ENCODE measurements at regions not wholly inside any gene's neighbourhood (a gene's known extent, or its start where the extent isn't known, plus 50 kb on each side); places are given as distances from the start of the nearest gene placed in this dataset.

GRCh38 chr5:92371171-92371888 lies 988.2 kb upstream of the ARRDC3 start:
- H3K4me1 ChIP-seq = peaks cover 0 to 27% (median 6%) of the 10 kb centered on the region in 4 donors
- H3K4me3 ChIP-seq = peak overlapping the region in 1 of 3 donors; percentile 30
- ATAC-seq (peak; percentile 95 to 97 (median 96)), DNase-seq (no peak)
- peak overlapping the region; percentile 41 to 65 (median 63) for H3K27ac ChIP-seq
- H3K27me3 ChIP-seq = no peaks in the 10 kb centered on the region
- no peaks in the 10 kb centered on the region for H3K36me3 ChIP-seq
- 54% methylated on average over 3 of the region's 3 CpGs for WGBS (ENCODE audit: insufficient coverage, low coverage, low lambda C conversion rate, missing lambda C conversion rate)
- TF ChIP-seq POLR2A (IDR thresholded peaks at IDR 0.05) = peak; percentile 71
- TF ChIP-seq, protein P1, sequence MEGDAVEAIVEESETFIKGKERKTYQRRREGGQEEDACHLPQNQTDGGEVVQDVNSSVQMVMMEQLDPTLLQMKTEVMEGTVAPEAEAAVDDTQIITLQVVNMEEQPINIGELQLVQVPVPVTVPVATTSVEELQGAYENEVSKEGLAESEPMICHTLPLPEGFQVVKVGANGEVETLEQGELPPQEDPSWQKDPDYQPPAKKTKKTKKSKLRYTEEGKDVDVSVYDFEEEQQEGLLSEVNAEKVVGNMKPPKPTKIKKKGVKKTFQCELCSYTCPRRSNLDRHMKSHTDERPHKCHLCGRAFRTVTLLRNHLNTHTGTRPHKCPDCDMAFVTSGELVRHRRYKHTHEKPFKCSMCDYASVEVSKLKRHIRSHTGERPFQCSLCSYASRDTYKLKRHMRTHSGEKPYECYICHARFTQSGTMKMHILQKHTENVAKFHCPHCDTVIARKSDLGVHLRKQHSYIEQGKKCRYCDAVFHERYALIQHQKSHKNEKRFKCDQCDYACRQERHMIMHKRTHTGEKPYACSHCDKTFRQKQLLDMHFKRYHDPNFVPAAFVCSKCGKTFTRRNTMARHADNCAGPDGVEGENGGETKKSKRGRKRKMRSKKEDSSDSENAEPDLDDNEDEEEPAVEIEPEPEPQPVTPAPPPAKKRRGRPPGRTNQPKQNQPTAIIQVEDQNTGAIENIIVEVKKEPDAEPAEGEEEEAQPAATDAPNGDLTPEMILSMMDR (IDR thresholded peaks at IDR 0.05) = no peak
- no peaks in the 10 kb centered on the region for H3K9me3 ChIP-seq
- intact Hi-C loops (cut with DNase I) = no loop called here

GRCh38 chr5:92370032-92370431 lies 986.9 kb upstream of the ARRDC3 start:
- ATAC-seq (peak; percentile 71 to 75 (median 73)), DNase-seq (no peak)
- Histone ChIP-seq H3K9me3 (no peaks in the 10 kb centered on the region), H3K4me1 (peaks cover 0 to 27% (median 6%) of the 10 kb centered on the region in 4 donors), H3K36me3 (no peaks in the 10 kb centered on the region), H3K27ac (peak overlapping the region; percentile 15 to 65 (median 21)), H3K27me3 (no peaks in the 10 kb centered on the region), H3K4me3 (peak overlapping the region in 1 of 3 donors; percentile 30)
- peak; percentile 17 for TF ChIP-seq POLR2A (IDR thresholded peaks at IDR 0.05)
- TF ChIP-seq, protein P1 (IDR thresholded peaks at IDR 0.05) = no peak
- intact Hi-C loops (cut with DNase I) = no loop called here
- 40% methylated on average over 3 of the region's 3 CpGs for WGBS (ENCODE audit: insufficient coverage, low coverage, low lambda C conversion rate, missing lambda C conversion rate)

GRCh38 chr5:92369587-92369986 lies 986.5 kb upstream of the ARRDC3 start:
- Histone ChIP-seq H3K36me3 (no peaks in the 10 kb centered on the region), H3K4me3 (no peak overlapping the region), H3K9me3 (no peaks in the 10 kb centered on the region), H3K27me3 (no peaks in the 10 kb centered on the region), H3K4me1 (peaks cover 0 to 27% (median 6%) of the 10 kb centered on the region in 4 donors), H3K27ac (peak overlapping the region; percentile 15 to 65 (median 21))
- intact Hi-C loops (cut with DNase I) = no loop called here
- DNase-seq (no peak), ATAC-seq (peak; percentile 26 to 61 (median 48))
- 33% methylated on average over 1 of the region's 1 CpG for WGBS (ENCODE audit: insufficient coverage, low coverage, low lambda C conversion rate, missing lambda C conversion rate)
- TF ChIP-seq, protein P1 (IDR thresholded peaks at IDR 0.05) = no peak
- TF ChIP-seq POLR2A (IDR thresholded peaks at IDR 0.05) = no peak

- TF ChIP-seq POLR2A (IDR thresholded peaks at IDR 0.05) = no peak
- Histone ChIP-seq H3K27me3 (no peaks in the 10 kb centered on the region), H3K36me3 (no peaks in the 10 kb centered on the region), H3K9me3 (no peaks in the 10 kb centered on the region), H3K4me3 (no peak overlapping the region), H3K27ac (no peak overlapping the region), H3K4me1 (peaks cover 0 to 10% (median 3%) of the 10 kb centered on the region in 4 donors)
- ATAC-seq = no peak
- DNase-seq = no peak
- 82% methylated on average over 3 of the region's 3 CpGs for WGBS (ENCODE audit: insufficient coverage, low coverage, low lambda C conversion rate, missing lambda C conversion rate)
- intact Hi-C loops (cut with DNase I) = no loop called here
Observed at GRCh38 chr5:92364986-92365550, 982.0 kb upstream of the ARRDC3 start.
